Neural cell (in vitro differentiated cells): ENCODE measurements at regions not wholly inside any gene's neighbourhood (a gene's known extent, or its start where the extent isn't known, plus 50 kb on each side); places are given as distances from the start of the nearest gene placed in this dataset.

ENCODE experiments used
- EP300 ChIP-seq: fragments of 450-650 bp; conservative IDR thresholded peaks from 2 replicates; pipeline ENCODE4 v1.6.1; 2014; ENCODE audit warnings: antibody characterized with exemption, mild to moderate bottlenecking, moderate library complexity; ENCODE audit not compliant: poor library complexity, severe bottlenecking
- EZH2 ChIP-seq: fragments of 200-600, 300-800 bp; shearing (Covaris generic), sonication (generic); IDR thresholded peaks from 2 replicates; pipeline ENCODE4 v1.6.1; 2014; ENCODE audit warnings: antibody characterized with exemption, low read length, borderline replicate concordance, mild to moderate bottlenecking; ENCODE audit not compliant: insufficient read depth, poor library complexity, severe bottlenecking
- MXI1 ChIP-seq: fragments of 450-650 bp; conservative IDR thresholded peaks from 2 replicates; pipeline ENCODE4 v1.6.1; 2014; ENCODE audit warnings: antibody characterized with exemption, mild to moderate bottlenecking; ENCODE audit not compliant: poor library complexity, severe bottlenecking
- POLR2AphosphoS5 ChIP-seq: IDR thresholded peaks from 2 replicates; pipeline ENCODE4 v1.6.1; 2012
- RAD21 ChIP-seq: fragments of 450-650 bp; conservative IDR thresholded peaks from 2 replicates; pipeline ENCODE4 v1.6.1; 2014; ENCODE audit warnings: antibody characterized with exemption, mild to moderate bottlenecking, moderate library complexity
- TAF1 ChIP-seq: IDR thresholded peaks from 2 replicates; pipeline ENCODE4 v1.6.1; 2012; ENCODE audit warnings: low read depth
- TF ChIP-seq, protein P1 (sequence below): fragments of 450-650 bp; IDR thresholded peaks from 2 replicates; pipeline ENCODE4 v1.5.1; 2014; ENCODE audit warnings: antibody characterized with exemption, mild to moderate bottlenecking, moderate library complexity; ENCODE audit not compliant: poor library complexity, severe bottlenecking
- TF ChIP-seq, protein P2 (sequence below): IDR thresholded peaks from 2 replicates; pipeline ENCODE4 v1.6.1; 2012; ENCODE audit warnings: borderline replicate concordance

DNA sequence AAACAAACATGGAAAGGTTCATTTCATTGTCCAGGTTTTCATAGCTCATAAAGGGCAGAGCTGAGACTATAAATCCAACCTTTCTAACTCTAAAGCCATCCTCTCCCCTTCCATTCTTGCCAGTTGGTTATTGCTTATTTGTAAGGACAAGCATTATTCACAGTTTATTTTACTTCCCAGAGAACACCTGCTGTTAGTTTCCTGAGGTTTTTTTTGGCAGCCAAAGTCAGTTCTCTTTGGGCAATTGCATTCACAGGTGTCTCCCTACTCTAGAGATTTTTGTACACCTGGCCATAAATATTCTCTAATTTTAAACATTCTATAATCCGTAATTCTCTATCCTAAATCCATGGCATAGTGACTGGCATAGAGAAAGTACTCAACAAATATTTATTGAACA, 87.3 kb upstream of the SPHKAP start:
- TF ChIP-seq, protein P1, sequence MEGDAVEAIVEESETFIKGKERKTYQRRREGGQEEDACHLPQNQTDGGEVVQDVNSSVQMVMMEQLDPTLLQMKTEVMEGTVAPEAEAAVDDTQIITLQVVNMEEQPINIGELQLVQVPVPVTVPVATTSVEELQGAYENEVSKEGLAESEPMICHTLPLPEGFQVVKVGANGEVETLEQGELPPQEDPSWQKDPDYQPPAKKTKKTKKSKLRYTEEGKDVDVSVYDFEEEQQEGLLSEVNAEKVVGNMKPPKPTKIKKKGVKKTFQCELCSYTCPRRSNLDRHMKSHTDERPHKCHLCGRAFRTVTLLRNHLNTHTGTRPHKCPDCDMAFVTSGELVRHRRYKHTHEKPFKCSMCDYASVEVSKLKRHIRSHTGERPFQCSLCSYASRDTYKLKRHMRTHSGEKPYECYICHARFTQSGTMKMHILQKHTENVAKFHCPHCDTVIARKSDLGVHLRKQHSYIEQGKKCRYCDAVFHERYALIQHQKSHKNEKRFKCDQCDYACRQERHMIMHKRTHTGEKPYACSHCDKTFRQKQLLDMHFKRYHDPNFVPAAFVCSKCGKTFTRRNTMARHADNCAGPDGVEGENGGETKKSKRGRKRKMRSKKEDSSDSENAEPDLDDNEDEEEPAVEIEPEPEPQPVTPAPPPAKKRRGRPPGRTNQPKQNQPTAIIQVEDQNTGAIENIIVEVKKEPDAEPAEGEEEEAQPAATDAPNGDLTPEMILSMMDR: no peak
- no peak for TF ChIP-seq POLR2AphosphoS5
- no peak for TF ChIP-seq EP300
- TF ChIP-seq, protein P2, sequence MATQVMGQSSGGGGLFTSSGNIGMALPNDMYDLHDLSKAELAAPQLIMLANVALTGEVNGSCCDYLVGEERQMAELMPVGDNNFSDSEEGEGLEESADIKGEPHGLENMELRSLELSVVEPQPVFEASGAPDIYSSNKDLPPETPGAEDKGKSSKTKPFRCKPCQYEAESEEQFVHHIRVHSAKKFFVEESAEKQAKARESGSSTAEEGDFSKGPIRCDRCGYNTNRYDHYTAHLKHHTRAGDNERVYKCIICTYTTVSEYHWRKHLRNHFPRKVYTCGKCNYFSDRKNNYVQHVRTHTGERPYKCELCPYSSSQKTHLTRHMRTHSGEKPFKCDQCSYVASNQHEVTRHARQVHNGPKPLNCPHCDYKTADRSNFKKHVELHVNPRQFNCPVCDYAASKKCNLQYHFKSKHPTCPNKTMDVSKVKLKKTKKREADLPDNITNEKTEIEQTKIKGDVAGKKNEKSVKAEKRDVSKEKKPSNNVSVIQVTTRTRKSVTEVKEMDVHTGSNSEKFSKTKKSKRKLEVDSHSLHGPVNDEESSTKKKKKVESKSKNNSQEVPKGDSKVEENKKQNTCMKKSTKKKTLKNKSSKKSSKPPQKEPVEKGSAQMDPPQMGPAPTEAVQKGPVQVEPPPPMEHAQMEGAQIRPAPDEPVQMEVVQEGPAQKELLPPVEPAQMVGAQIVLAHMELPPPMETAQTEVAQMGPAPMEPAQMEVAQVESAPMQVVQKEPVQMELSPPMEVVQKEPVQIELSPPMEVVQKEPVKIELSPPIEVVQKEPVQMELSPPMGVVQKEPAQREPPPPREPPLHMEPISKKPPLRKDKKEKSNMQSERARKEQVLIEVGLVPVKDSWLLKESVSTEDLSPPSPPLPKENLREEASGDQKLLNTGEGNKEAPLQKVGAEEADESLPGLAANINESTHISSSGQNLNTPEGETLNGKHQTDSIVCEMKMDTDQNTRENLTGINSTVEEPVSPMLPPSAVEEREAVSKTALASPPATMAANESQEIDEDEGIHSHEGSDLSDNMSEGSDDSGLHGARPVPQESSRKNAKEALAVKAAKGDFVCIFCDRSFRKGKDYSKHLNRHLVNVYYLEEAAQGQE: no peak
- no peak for TF ChIP-seq TAF1
- no peak for TF ChIP-seq RAD21
- no peak for TF ChIP-seq EZH2
- no peak for TF ChIP-seq MXI1
